T-helper 17 cell (primary cell): ENCODE measurements at regions not wholly inside any gene's neighbourhood (a gene's known extent, or its start where the extent isn't known, plus 50 kb on each side); places are given as distances from the start of the nearest gene placed in this dataset.

ENCODE experiments used
- ATAC-seq: fragments of 150-1000 bp; cut with Tn5 transposase; 2 replicates; pipeline ENCODE4 v1.10.0; 2021; ENCODE audit warnings: mild to moderate bottlenecking, moderate library complexity
- DNase-seq, 3 donors: peaks; one replicate each; pipeline versions ENCODE4 v3.0.0 to v3.0.0-alpha.2; 2020 to 2021
- H3K9me3 ChIP-seq: one replicate; pipeline ENCODE4 v1.7.0; 2013; ENCODE audit warnings: low read length, mild to moderate bottlenecking; ENCODE audit not compliant: control insufficient read depth, poor library complexity, severe bottlenecking
- H3K27ac Mint-ChIP-seq: one replicate; pipeline ENCODE4 v1.8.0; 2022; ENCODE audit warnings: mild to moderate bottlenecking, moderate library complexity, mixed read lengths
- H3K27me3 Mint-ChIP-seq: one replicate; pipeline ENCODE4 v1.8.0; 2022; ENCODE audit warnings: mixed read lengths
- H3K36me3 Mint-ChIP-seq: one replicate; pipeline ENCODE4 v1.8.0; 2022; ENCODE audit warnings: low read depth, mixed read lengths
- H3K4me1 Mint-ChIP-seq: one replicate; pipeline ENCODE4 v1.8.0; 2022; ENCODE audit warnings: mild to moderate bottlenecking, mixed read lengths
- H3K4me3 Mint-ChIP-seq: one replicate; pipeline ENCODE4 v1.8.0; 2022; ENCODE audit warnings: mild to moderate bottlenecking, moderate library complexity, mixed read lengths

- H3K4me1 Mint-ChIP-seq: peaks cover 4% of the 10 kb centered on the region
- no peak overlapping the region for H3K27ac Mint-ChIP-seq
Observed at GRCh38 chr10:78775891-78776290, 292.9 kb upstream of the ZMIZ1 start.

GRCh38 chr10:78776756-78777155 is 292.0 kb upstream of the ZMIZ1 start:
- DNase-seq: no peak
- Mint-ChIP-seq H3K27me3 (peaks cover 25% of the 10 kb centered on the region), H3K4me3 (no peak overlapping the region), H3K4me1 (peaks cover 4% of the 10 kb centered on the region), H3K36me3 (peaks cover 2% of the 10 kb centered on the region), H3K27ac (no peak overlapping the region)
- H3K9me3 ChIP-seq: no peaks in the 10 kb centered on the region
- ATAC-seq: no peak

More at GRCh38 chr10:78775891-78776290, 292.9 kb upstream of the ZMIZ1 start:
- DNase-seq (no peak), ATAC-seq (no peak)
- Mint-ChIP-seq H3K36me3 (peaks cover 2% of the 10 kb centered on the region), H3K27me3 (peaks cover 21% of the 10 kb centered on the region), H3K4me3 (no peak overlapping the region)
- H3K9me3 ChIP-seq: no peaks in the 10 kb centered on the region

GRCh38 chr10:78777466-78777865 is 291.3 kb upstream of the ZMIZ1 start:
- ATAC-seq: no peak
- Mint-ChIP-seq H3K36me3 (peaks cover 2% of the 10 kb centered on the region), H3K27ac (no peak overlapping the region), H3K4me1 (peaks cover 4% of the 10 kb centered on the region), H3K27me3 (peaks cover 25% of the 10 kb centered on the region), H3K4me3 (no peak overlapping the region)
- no peak for DNase-seq
- H3K9me3 ChIP-seq: no peaks in the 10 kb centered on the region

GRCh38 chr10:78777867-78778266 is 290.9 kb upstream of the ZMIZ1 start:
- no peak overlapping the region for H3K27ac Mint-ChIP-seq
- no peak for DNase-seq
- H3K36me3 Mint-ChIP-seq: peaks cover 2% of the 10 kb centered on the region
- ATAC-seq: no peak
- peaks cover 29% of the 10 kb centered on the region for H3K27me3 Mint-ChIP-seq
- no peaks in the 10 kb centered on the region for H3K9me3 ChIP-seq
- no peak overlapping the region for H3K4me3 Mint-ChIP-seq
- H3K4me1 Mint-ChIP-seq: peaks cover 4% of the 10 kb centered on the region

- ATAC-seq (no peak), DNase-seq (no peak)
- H3K4me1 Mint-ChIP-seq: peaks cover 4% of the 10 kb centered on the region
- peaks cover 2% of the 10 kb centered on the region for H3K36me3 Mint-ChIP-seq
- no peak overlapping the region for H3K27ac Mint-ChIP-seq
- no peak overlapping the region for H3K4me3 Mint-ChIP-seq
- H3K27me3 Mint-ChIP-seq: peaks cover 37% of the 10 kb centered on the region
- H3K9me3 ChIP-seq: no peaks in the 10 kb centered on the region
Observed at GRCh38 chr10:78778444-78779338, 290.1 kb upstream of the ZMIZ1 start.

- no peak for ATAC-seq
Observed at GRCh38 chr10:78779339-78779955, 289.3 kb upstream of the ZMIZ1 start.

GRCh38 chr10:78780551-78780961 is 288.2 kb upstream of the ZMIZ1 start:
- no peak overlapping the region for H3K4me3 Mint-ChIP-seq
- DNase-seq (no peak), ATAC-seq (no peak)
- no peaks in the 10 kb centered on the region for H3K9me3 ChIP-seq
- peaks cover 2% of the 10 kb centered on the region for H3K36me3 Mint-ChIP-seq
- peaks cover 47% of the 10 kb centered on the region for H3K27me3 Mint-ChIP-seq
- H3K27ac Mint-ChIP-seq: no peak overlapping the region
- peaks cover 4% of the 10 kb centered on the region for H3K4me1 Mint-ChIP-seq

More at GRCh38 chr10:78779339-78779955, 289.3 kb upstream of the ZMIZ1 start:
- Mint-ChIP-seq H3K27me3 (peaks cover 40% of the 10 kb centered on the region), H3K36me3 (peaks cover 2% of the 10 kb centered on the region), H3K4me3 (no peak overlapping the region), H3K4me1 (peaks cover 4% of the 10 kb centered on the region), H3K27ac (no peak overlapping the region)
- H3K9me3 ChIP-seq: no peaks in the 10 kb centered on the region
- DNase-seq: no peak

GRCh38 chr10:78781251-78781913 is 287.4 kb upstream of the ZMIZ1 start:
- no peaks in the 10 kb centered on the region for H3K9me3 ChIP-seq
- H3K27me3 Mint-ChIP-seq: peaks cover 48% of the 10 kb centered on the region
- H3K4me1 Mint-ChIP-seq: peaks cover 3% of the 10 kb centered on the region
- no peak for DNase-seq
- no peak overlapping the region for H3K27ac Mint-ChIP-seq
- no peak overlapping the region for H3K4me3 Mint-ChIP-seq
- peaks cover under 1% of the 10 kb centered on the region for H3K36me3 Mint-ChIP-seq
- no peak for ATAC-seq

GRCh38 chr10:78781991-78782390 is 286.8 kb upstream of the ZMIZ1 start:
- DNase-seq: no peak
- H3K36me3 Mint-ChIP-seq: no peaks in the 10 kb centered on the region
- H3K9me3 ChIP-seq: no peaks in the 10 kb centered on the region
- no peak overlapping the region for H3K4me3 Mint-ChIP-seq
- H3K27ac Mint-ChIP-seq: no peak overlapping the region
- H3K4me1 Mint-ChIP-seq: peaks cover 2% of the 10 kb centered on the region
- H3K27me3 Mint-ChIP-seq: peaks cover 47% of the 10 kb centered on the region
- no peak for ATAC-seq

GRCh38 chr10:78782441-78782840 is 286.3 kb upstream of the ZMIZ1 start:
- H3K4me3 Mint-ChIP-seq: no peak overlapping the region
- no peak for DNase-seq
- H3K27ac Mint-ChIP-seq: no peak overlapping the region
- H3K27me3 Mint-ChIP-seq: peaks cover 47% of the 10 kb centered on the region
- H3K4me1 Mint-ChIP-seq: no peaks in the 10 kb centered on the region
- H3K9me3 ChIP-seq: no peaks in the 10 kb centered on the region
- H3K36me3 Mint-ChIP-seq: no peaks in the 10 kb centered on the region
- ATAC-seq: no peak

GRCh38 chr10:78783753-78784152 is 285.0 kb upstream of the ZMIZ1 start:
- H3K4me3 Mint-ChIP-seq: no peak overlapping the region
- ATAC-seq (no peak), DNase-seq (no peak)
- no peaks in the 10 kb centered on the region for H3K9me3 ChIP-seq
- H3K27ac Mint-ChIP-seq: no peak overlapping the region
- no peaks in the 10 kb centered on the region for H3K36me3 Mint-ChIP-seq
- no peaks in the 10 kb centered on the region for H3K4me1 Mint-ChIP-seq
- peaks cover 42% of the 10 kb centered on the region for H3K27me3 Mint-ChIP-seq

- Mint-ChIP-seq H3K27ac (no peak overlapping the region), H3K4me1 (no peaks in the 10 kb centered on the region), H3K27me3 (peaks cover 43% of the 10 kb centered on the region), H3K36me3 (no peaks in the 10 kb centered on the region), H3K4me3 (no peak overlapping the region)
- ATAC-seq (no peak), DNase-seq (no peak)
- H3K9me3 ChIP-seq: no peaks in the 10 kb centered on the region
Observed at GRCh38 chr10:78784546-78784945, 284.2 kb upstream of the ZMIZ1 start.

GRCh38 chr10:78785066-78785465 is 283.7 kb upstream of the ZMIZ1 start:
- no peak overlapping the region for H3K27ac Mint-ChIP-seq
- H3K9me3 ChIP-seq: no peaks in the 10 kb centered on the region
- ATAC-seq (no peak), DNase-seq (no peak)
- H3K27me3 Mint-ChIP-seq: peaks cover 44% of the 10 kb centered on the region
- H3K4me1 Mint-ChIP-seq: no peaks in the 10 kb centered on the region
- H3K36me3 Mint-ChIP-seq: no peaks in the 10 kb centered on the region
- no peak overlapping the region for H3K4me3 Mint-ChIP-seq
